ENCODE measurements at regions not wholly inside any gene's neighbourhood (a gene's known extent, or its start where the extent isn't known, plus 50 kb on each side); places are given as distances from the start of the nearest gene placed in this dataset.

DNA sequence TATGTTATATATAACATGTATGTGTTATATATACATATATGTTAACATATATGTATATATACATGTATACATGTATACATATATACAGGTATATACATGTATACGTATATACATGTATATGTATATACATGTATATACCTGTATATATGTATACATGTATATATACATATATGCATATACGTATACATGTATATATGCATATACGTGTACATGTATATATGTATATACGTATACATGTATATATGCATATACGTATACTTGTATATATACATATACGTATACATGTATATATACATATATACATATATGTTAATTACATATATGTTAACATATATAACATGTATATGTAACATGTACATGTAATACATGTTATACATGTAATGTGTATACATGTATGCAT is 1077.3 kb upstream of the ADGRL3 start:
- intact Hi-C loops (cut with DNase I, micrococcal nuclease): no loop called here
- peaks cover under 1% of the 10 kb centered on the region for H3K9me3 ChIP-seq
- DNase-seq (no peak), ATAC-seq (no peak)
- TF ChIP-seq, protein P1, sequence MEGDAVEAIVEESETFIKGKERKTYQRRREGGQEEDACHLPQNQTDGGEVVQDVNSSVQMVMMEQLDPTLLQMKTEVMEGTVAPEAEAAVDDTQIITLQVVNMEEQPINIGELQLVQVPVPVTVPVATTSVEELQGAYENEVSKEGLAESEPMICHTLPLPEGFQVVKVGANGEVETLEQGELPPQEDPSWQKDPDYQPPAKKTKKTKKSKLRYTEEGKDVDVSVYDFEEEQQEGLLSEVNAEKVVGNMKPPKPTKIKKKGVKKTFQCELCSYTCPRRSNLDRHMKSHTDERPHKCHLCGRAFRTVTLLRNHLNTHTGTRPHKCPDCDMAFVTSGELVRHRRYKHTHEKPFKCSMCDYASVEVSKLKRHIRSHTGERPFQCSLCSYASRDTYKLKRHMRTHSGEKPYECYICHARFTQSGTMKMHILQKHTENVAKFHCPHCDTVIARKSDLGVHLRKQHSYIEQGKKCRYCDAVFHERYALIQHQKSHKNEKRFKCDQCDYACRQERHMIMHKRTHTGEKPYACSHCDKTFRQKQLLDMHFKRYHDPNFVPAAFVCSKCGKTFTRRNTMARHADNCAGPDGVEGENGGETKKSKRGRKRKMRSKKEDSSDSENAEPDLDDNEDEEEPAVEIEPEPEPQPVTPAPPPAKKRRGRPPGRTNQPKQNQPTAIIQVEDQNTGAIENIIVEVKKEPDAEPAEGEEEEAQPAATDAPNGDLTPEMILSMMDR (IDR thresholded peaks at IDR 0.05): no peak
- no peaks in the 10 kb centered on the region for H3K36me3 ChIP-seq (ENCODE audit: low read depth)
- H3K4me3 ChIP-seq: no peak overlapping the region
- no peaks in the 10 kb centered on the region for H3K4me1 ChIP-seq (ENCODE audit: low read depth)

GRCh38 chr4:60128888-60129287 is 1071.2 kb upstream of the ADGRL3 start:
- intact Hi-C loops (cut with DNase I, micrococcal nuclease): no loop called here
- Histone ChIP-seq H3K36me3 (ENCODE audit: low read depth) (no peaks in the 10 kb centered on the region), H3K9me3 (no peaks in the 10 kb centered on the region), H3K4me1 (ENCODE audit: low read depth) (no peaks in the 10 kb centered on the region), H3K4me3 (no peak overlapping the region)
- no peak for DNase-seq
- TF ChIP-seq, protein P1 (IDR thresholded peaks at IDR 0.05): no peak
- no peak for ATAC-seq

DNA sequence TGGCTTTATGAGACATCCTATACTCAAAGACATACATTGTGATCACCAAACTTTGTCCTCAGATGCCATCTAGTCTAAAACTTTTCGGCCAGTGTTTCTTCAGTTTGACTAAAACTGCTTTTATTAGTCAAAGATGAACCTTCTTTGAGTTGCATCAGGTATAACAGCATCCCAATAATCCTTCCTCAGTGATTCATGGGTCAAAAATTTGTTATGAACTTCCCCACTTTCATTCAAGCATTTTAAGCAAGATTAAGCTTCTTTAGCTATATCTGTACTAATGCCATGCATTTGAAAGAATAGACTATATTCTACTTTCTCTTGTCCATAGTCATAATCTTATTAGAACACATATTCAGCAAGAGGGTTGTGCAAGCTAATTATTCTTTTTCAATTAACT is 1070.4 kb upstream of the ADGRL3 start:
- H3K4me3 ChIP-seq: no peak overlapping the region
- H3K4me1 ChIP-seq (ENCODE audit: low read depth): no peaks in the 10 kb centered on the region
- TF ChIP-seq, protein P1 (IDR thresholded peaks at IDR 0.05): no peak
- intact Hi-C loops (cut with DNase I, micrococcal nuclease): no loop called here
- no peaks in the 10 kb centered on the region for H3K36me3 ChIP-seq (ENCODE audit: low read depth)
- ATAC-seq (no peak), DNase-seq (no peak)
- H3K9me3 ChIP-seq: peaks cover 3% of the 10 kb centered on the region

DNA sequence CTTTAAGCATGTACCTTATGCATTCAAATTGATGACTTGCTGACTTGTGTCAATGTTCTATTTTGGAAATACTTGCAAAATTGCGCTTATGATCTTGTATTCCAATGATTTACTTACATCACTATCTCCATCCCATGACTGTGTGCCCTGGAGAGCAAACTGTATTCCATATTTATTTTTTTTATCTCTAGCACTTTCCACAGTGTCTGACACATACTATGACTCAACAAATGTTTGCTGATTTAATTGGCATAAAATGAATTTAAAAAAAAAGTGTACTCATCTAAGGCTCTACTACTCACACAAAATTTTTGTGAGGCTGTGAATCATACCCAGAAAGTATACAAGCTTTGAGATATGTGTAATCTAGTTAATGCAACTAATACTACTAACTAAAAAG is 1066.8 kb upstream of the ADGRL3 start:
- Histone ChIP-seq H3K4me3 (no peak overlapping the region), H3K9me3 (peaks cover 3% of the 10 kb centered on the region), H3K36me3 (ENCODE audit: low read depth) (no peaks in the 10 kb centered on the region), H3K4me1 (ENCODE audit: low read depth) (no peaks in the 10 kb centered on the region)
- TF ChIP-seq, protein P1 (IDR thresholded peaks at IDR 0.05): no peak
- intact Hi-C loops (cut with DNase I, micrococcal nuclease): no loop called here
- DNase-seq (no peak), ATAC-seq (no peak)

- peaks cover 3% of the 10 kb centered on the region for H3K9me3 ChIP-seq
- H3K36me3 ChIP-seq (ENCODE audit: low read depth): no peaks in the 10 kb centered on the region
- DNase-seq (no peak), ATAC-seq (no peak)
- H3K4me1 ChIP-seq (ENCODE audit: low read depth): no peaks in the 10 kb centered on the region
- TF ChIP-seq, protein P1 (IDR thresholded peaks at IDR 0.05): no peak
- intact Hi-C loops (cut with DNase I, micrococcal nuclease): no loop called here
- no peak overlapping the region for H3K4me3 ChIP-seq
Observed at GRCh38 chr4:60134099-60134498, 1066.0 kb upstream of the ADGRL3 start.

DNA sequence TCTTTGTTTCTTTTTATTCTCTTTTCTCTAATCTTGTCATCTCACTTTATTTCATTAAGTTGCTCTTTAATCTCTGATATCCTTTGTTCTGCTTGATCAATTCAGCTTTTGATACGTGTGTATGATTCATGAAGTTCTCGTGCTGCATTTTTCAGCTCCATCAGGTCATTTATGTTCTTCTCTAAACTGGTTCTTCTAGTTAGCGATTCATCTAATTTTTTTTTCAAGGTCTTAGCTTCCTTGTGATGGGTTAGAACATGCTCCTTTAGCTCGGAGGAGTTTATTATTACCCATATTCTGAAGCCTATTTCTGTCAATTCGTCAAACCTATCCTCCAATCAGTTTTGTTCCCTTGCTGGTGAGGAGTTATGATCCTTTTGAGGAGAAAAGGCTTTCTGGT is 1045.0 kb upstream of the ADGRL3 start:
- Histone ChIP-seq H3K36me3 (ENCODE audit: low read depth) (no peaks in the 10 kb centered on the region), H3K4me3 (no peak overlapping the region), H3K4me1 (ENCODE audit: low read depth) (no peaks in the 10 kb centered on the region), H3K9me3 (peaks cover 21% of the 10 kb centered on the region)
- TF ChIP-seq, protein P1 (IDR thresholded peaks at IDR 0.05): no peak
- ATAC-seq (no peak), DNase-seq (no peak)
- intact Hi-C loops (cut with DNase I, micrococcal nuclease): no loop called here
